OCI-LY3 (cell line): ENCODE measurements at regions not wholly inside any gene's neighbourhood (a gene's known extent, or its start where the extent isn't known, plus 50 kb on each side); places are given as distances from the start of the nearest gene placed in this dataset.

Source experiments
- H2AFZ ChIP-seq: fragments of 200-600, 300-600 bp; shearing (Covaris generic); 2 replicates; pipeline ENCODE4 v1.6.0; 2014; ENCODE audit warnings: antibody characterized with exemption, low read depth, low read length
- H3K27ac ChIP-seq: fragments of 200-600, 300-600 bp; sonication (generic); 2 replicates; pipeline ENCODE4 v1.5.1; 2014; ENCODE audit warnings: mild to moderate bottlenecking, low read length, moderate library complexity, mixed read lengths
- H3K27me3 ChIP-seq: fragments of 200-600, 300-600 bp; sonication (generic); 2 replicates; pipeline ENCODE4 v1.6.1; 2014; ENCODE audit warnings: low read depth, low read length, mixed read lengths
- H3K36me3 ChIP-seq: fragments of 200-600, 300-600 bp; sonication (generic); replicated peaks from 2 replicates; pipeline ENCODE3; 2014; ENCODE audit warnings: low read depth, low read length, mixed read lengths
- H3K4me1 ChIP-seq: fragments of 300-600, 200-600 bp; sonication (generic); 2 replicates; pipeline ENCODE4 v1.6.1; 2014; ENCODE audit warnings: low read length, mixed read lengths
- H3K4me2 ChIP-seq: fragments of 200-600, 300-600 bp; sonication (generic); 2 replicates; pipeline ENCODE4 v1.6.1; 2014; ENCODE audit warnings: low read length, mixed read lengths
- H3K4me3 ChIP-seq: fragments of 300-600, 200-600 bp; sonication (generic); 2 replicates; pipeline ENCODE4 v1.5.1; 2014; ENCODE audit warnings: antibody characterized with exemption, mild to moderate bottlenecking, low read length, moderate library complexity
- H3K79me2 ChIP-seq: fragments of 300-600, 200-600 bp; shearing (Covaris generic); 2 replicates; pipeline ENCODE4 v1.6.1; 2014; ENCODE audit warnings: mild to moderate bottlenecking, low read length, mixed read lengths
- H3K9ac ChIP-seq: fragments of 300-600, 200-600 bp; shearing (Covaris generic); 2 replicates; pipeline ENCODE4 v1.6.0; 2014; ENCODE audit warnings: mild to moderate bottlenecking, low read length, moderate library complexity
- H3K9me3 ChIP-seq: fragments of 200-600, 300-600 bp; shearing (Covaris generic); 2 replicates; pipeline ENCODE4 v1.6.1; 2014; ENCODE audit warnings: low read length, mixed read lengths; ENCODE audit not compliant: insufficient read depth
- H4K20me1 ChIP-seq: fragments of 200-600, 300-600 bp; sonication (generic); 2 replicates; pipeline ENCODE4 v1.6.1; 2016; ENCODE audit warnings: low read length, mixed read lengths; ENCODE audit not compliant: insufficient read depth
- EZH2phosphoT487 ChIP-seq: fragments of 200-600 bp; shearing (Covaris generic); IDR thresholded peaks from 2 replicates; pipeline ENCODE4 v1.6.1; 2018; ENCODE audit warnings: antibody characterized with exemption, mixed run types, low read depth
- TF ChIP-seq, protein P1 (sequence below): fragments of 200-600, 300-600 bp; sonication (generic); IDR thresholded peaks from 2 replicates; pipeline ENCODE4 v1.5.1; 2014; ENCODE audit warnings: antibody characterized with exemption, low read length, low read depth

DNA sequence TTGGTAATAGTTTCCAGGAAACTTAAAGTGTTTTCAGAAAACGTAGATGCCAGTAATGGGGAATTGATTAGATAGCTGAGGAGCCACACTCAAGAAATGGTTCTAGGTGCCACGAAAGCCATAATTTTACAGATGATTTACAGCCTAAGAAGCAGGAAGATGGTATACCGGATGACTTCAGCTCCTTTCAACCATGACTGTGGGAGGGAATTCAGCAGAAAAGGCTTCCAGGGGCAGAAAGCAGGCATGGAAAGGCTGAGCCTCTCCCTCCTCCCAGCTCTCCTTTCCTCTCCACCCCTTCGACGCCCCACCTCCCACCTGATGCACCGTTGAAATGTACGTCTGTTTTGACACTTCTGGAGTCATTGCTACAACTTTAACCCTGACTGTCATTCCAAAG, 68.6 kb upstream of the SMIM21 start:
- no peak overlapping the region for H3K27ac ChIP-seq
- H3K9me3 ChIP-seq: no peaks in the 10 kb centered on the region
- no peaks in the 10 kb centered on the region for H4K20me1 ChIP-seq
- no peak overlapping the region for H3K4me2 ChIP-seq
- H3K9ac ChIP-seq: no peak overlapping the region
- no peaks in the 10 kb centered on the region for H3K4me1 ChIP-seq
- no peak overlapping the region for H2AFZ ChIP-seq
- TF ChIP-seq, protein P1, sequence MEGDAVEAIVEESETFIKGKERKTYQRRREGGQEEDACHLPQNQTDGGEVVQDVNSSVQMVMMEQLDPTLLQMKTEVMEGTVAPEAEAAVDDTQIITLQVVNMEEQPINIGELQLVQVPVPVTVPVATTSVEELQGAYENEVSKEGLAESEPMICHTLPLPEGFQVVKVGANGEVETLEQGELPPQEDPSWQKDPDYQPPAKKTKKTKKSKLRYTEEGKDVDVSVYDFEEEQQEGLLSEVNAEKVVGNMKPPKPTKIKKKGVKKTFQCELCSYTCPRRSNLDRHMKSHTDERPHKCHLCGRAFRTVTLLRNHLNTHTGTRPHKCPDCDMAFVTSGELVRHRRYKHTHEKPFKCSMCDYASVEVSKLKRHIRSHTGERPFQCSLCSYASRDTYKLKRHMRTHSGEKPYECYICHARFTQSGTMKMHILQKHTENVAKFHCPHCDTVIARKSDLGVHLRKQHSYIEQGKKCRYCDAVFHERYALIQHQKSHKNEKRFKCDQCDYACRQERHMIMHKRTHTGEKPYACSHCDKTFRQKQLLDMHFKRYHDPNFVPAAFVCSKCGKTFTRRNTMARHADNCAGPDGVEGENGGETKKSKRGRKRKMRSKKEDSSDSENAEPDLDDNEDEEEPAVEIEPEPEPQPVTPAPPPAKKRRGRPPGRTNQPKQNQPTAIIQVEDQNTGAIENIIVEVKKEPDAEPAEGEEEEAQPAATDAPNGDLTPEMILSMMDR: no peak
- no peak for TF ChIP-seq EZH2phosphoT487
- H3K27me3 ChIP-seq: peaks cover 61% of the 10 kb centered on the region
- no peak overlapping the region for H3K4me3 ChIP-seq
- H3K36me3 ChIP-seq: no peaks in the 10 kb centered on the region
- H3K79me2 ChIP-seq: no peaks in the 10 kb centered on the region

- no peaks in the 10 kb centered on the region for H3K36me3 ChIP-seq
- no peak overlapping the region for H3K4me2 ChIP-seq
- H3K9me3 ChIP-seq: no peaks in the 10 kb centered on the region
Measured at GRCh38 chr18:75492852-75493251, 65.3 kb upstream of the SMIM21 start.

GRCh38 chr18:75491361-75491760, 63.9 kb upstream of the SMIM21 start:
- Histone ChIP-seq H4K20me1 (no peaks in the 10 kb centered on the region), H2AFZ (no peak overlapping the region), H3K9me3 (no peaks in the 10 kb centered on the region), H3K4me2 (no peak overlapping the region), H3K4me1 (no peaks in the 10 kb centered on the region), H3K27ac (no peak overlapping the region), H3K27me3 (peaks cover 36% of the 10 kb centered on the region), H3K4me3 (no peak overlapping the region), H3K79me2 (no peaks in the 10 kb centered on the region), H3K36me3 (no peaks in the 10 kb centered on the region), H3K9ac (no peak overlapping the region)
- TF ChIP-seq EZH2phosphoT487: no peak
- TF ChIP-seq, protein P1: no peak

More at GRCh38 chr18:75492852-75493251, 65.3 kb upstream of the SMIM21 start:
- TF ChIP-seq EZH2phosphoT487: no peak
- TF ChIP-seq, protein P1: no peak
- H3K27me3 ChIP-seq: peaks cover 35% of the 10 kb centered on the region
- no peaks in the 10 kb centered on the region for H4K20me1 ChIP-seq
- H2AFZ ChIP-seq: no peak overlapping the region
- no peak overlapping the region for H3K27ac ChIP-seq
- H3K4me3 ChIP-seq: no peak overlapping the region
- no peaks in the 10 kb centered on the region for H3K4me1 ChIP-seq
- no peaks in the 10 kb centered on the region for H3K79me2 ChIP-seq
- no peak overlapping the region for H3K9ac ChIP-seq

DNA sequence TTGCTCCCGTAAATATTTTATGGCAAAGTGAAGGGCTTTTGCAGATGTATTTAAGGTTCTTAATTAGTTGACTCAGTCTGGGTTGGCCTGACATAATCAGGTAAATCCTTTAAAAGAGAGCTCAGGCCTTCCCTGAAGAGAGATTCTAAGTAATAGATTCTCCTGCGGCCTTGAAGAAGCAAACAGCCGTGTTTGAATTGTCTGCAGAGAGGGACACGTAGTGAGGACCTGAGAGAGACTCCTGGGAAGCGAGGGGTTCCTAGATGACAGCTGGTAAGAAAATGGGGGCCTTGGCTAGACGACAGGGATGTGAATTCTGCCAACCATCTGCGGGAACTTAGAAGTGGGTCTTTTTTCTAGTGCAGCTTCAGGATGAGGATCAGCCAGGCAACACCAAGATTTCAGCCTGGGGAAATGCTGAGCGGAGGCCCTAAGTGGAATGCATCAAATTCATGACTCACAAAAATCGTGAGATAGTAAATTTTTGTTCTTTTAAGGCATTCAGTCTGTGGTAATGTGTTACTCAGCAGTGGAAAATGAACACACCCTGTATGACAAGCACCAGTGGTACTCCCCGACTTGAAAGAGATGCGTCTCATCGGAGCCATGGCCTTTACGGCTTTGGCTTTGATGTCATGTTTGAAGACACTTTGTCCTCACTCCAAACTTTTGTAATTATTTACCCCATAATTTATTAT, 62.1 kb upstream of the SMIM21 start:
- no peak overlapping the region for H3K9ac ChIP-seq
- peaks cover 34% of the 10 kb centered on the region for H3K27me3 ChIP-seq
- no peaks in the 10 kb centered on the region for H3K79me2 ChIP-seq
- H2AFZ ChIP-seq: no peak overlapping the region
- no peak overlapping the region for H3K4me2 ChIP-seq
- H3K4me1 ChIP-seq: no peaks in the 10 kb centered on the region
- no peaks in the 10 kb centered on the region for H3K36me3 ChIP-seq
- H3K27ac ChIP-seq: no peak overlapping the region
- no peak overlapping the region for H3K4me3 ChIP-seq
- no peaks in the 10 kb centered on the region for H4K20me1 ChIP-seq
- TF ChIP-seq EZH2phosphoT487: no peak
- TF ChIP-seq, protein P1: no peak
- H3K9me3 ChIP-seq: no peaks in the 10 kb centered on the region
